Epithelial cell of esophagus (primary cell): ENCODE measurements at regions not wholly inside any gene's neighbourhood (a gene's known extent, or its start where the extent isn't known, plus 50 kb on each side); places are given as distances from the start of the nearest gene placed in this dataset.

Experiments
- DNase-seq: peaks from one replicate; pipeline ENCODE4 v3.0.0; 2010; ENCODE audit warnings: low read depth
- H3K4me3 ChIP-seq: 2 replicates; pipeline ENCODE4 v1.5.1; 2011; ENCODE audit warnings: mild to moderate bottlenecking, low read length, control low read depth
- CTCF ChIP-seq: IDR thresholded peaks from 2 replicates; pipeline ENCODE4 v1.5.1; 2011; ENCODE audit warnings: low read depth, mild to moderate bottlenecking, low read length, control low read depth, inconsistent platforms; ENCODE audit not compliant: insufficient read depth; ENCODE audit errors: missing control alignments

GRCh38 chr15:62912808-62913207 lies 129.7 kb upstream of the TPM1 start:
- DNase-seq = no peak
- TF ChIP-seq CTCF = no peak
- no peak overlapping the region for H3K4me3 ChIP-seq

GRCh38 chr15:62913246-62913645 lies 129.3 kb upstream of the TPM1 start:
- TF ChIP-seq CTCF = no peak
- no peak overlapping the region for H3K4me3 ChIP-seq
- no peak for DNase-seq

- H3K4me3 ChIP-seq = no peak overlapping the region
- TF ChIP-seq CTCF = no peak
- DNase-seq = peak; percentile 46
These were observed 128.0 kb upstream of the TPM1 start for GRCh38 chr15:62914461-62915079.

GRCh38 chr15:62920682-62921502 lies 121.7 kb upstream of the TPM1 start:
- no peak for DNase-seq
- no peak overlapping the region for H3K4me3 ChIP-seq
- TF ChIP-seq CTCF = no peak

GRCh38 chr15:62922514-62922913 lies 120.0 kb upstream of the TPM1 start:
- no peak for TF ChIP-seq CTCF
- no peak overlapping the region for H3K4me3 ChIP-seq
- DNase-seq = no peak

GRCh38 chr15:62925875-62926274 lies 116.7 kb upstream of the TPM1 start:
- H3K4me3 ChIP-seq = no peak overlapping the region
- no peak for DNase-seq
- TF ChIP-seq CTCF = no peak
